ENCODE measurements at regions not wholly inside any gene's neighbourhood (a gene's known extent, or its start where the extent isn't known, plus 50 kb on each side); places are given as distances from the start of the nearest gene placed in this dataset.

DNA sequence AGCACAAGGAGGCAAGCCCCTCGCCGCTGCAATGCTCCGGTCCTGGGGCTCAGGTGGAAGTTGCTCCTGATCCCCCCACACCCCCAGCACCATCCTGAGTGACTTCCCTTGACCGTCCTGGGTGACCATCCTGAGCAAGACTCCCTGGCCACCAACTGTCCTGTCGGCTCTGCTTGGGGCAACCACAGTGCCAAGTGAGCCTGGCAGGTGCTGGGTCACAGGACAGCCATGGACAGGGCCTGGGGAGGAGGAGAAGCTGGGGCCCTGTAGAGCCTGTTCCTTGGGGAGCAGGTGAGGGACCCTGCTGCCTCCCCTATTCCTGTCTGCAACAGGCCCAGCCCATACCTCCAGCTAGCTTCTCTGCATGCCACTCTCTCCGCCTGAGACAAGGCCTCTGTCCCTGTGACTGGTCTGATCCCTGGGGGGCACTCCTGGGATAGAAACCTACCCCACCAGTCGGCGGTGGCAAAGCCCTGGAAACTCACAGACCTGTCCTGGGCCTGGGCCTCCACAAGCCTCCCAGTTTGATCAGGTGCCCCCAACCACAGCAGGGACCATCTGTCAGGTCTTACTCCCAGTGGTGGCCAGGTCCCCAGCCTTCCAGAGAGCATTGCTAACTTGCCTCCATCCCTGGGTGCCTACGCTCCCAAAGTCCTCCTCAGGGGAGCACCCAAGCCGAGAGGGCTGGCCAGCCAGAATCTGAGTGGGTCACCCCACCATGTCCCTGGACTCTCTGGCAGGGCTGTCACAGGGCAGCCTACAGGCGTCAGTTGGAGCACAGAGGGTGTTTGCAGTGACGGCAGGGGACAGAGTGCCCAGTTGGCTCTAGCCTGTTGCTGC lies 68.7 kb upstream of the WNT7B start:
- DNase-seq: no peak
- Histone ChIP-seq H2AFZ (no peak overlapping the region), H3K4me2 (no peak overlapping the region), H3K36me3 (ENCODE audit: low read depth) (no peaks in the 10 kb centered on the region), H3K27ac (no peak overlapping the region), H3F3A (ENCODE audit: insufficient read depth, low read depth) (peaks cover 14% of the 10 kb centered on the region; the same call in 1 of the 2 replicates), H3K4me3 (no peak overlapping the region), H3K79me2 (ENCODE audit: low read depth) (no peaks in the 10 kb centered on the region), H3K9me2 (ENCODE audit: insufficient read depth) (no peaks in the 10 kb centered on the region), H3K27me3 (ENCODE audit: insufficient read depth, low read depth) (no peaks in the 10 kb centered on the region), H4K20me1 (ENCODE audit: insufficient read depth) (no peaks in the 10 kb centered on the region), H3K9me3 (ENCODE audit: insufficient read depth, low read depth) (no peaks in the 10 kb centered on the region), H3K4me1 (replicated peaks; ENCODE audit: insufficient read depth) (no peaks in the 10 kb centered on the region)
- intact Hi-C loops (cut with micrococcal nuclease; ENCODE audit: unreplicated experiment): no loop called here
- CTCF ChIA-PET: no interaction called here
- POLR2A ChIA-PET (ENCODE audit: unreplicated experiment): no interaction called here
- no peak for TF ChIP-seq EZH2 (IDR thresholded peaks at IDR 0.05; ENCODE audit: low read depth)
- TF ChIP-seq, protein P1, sequence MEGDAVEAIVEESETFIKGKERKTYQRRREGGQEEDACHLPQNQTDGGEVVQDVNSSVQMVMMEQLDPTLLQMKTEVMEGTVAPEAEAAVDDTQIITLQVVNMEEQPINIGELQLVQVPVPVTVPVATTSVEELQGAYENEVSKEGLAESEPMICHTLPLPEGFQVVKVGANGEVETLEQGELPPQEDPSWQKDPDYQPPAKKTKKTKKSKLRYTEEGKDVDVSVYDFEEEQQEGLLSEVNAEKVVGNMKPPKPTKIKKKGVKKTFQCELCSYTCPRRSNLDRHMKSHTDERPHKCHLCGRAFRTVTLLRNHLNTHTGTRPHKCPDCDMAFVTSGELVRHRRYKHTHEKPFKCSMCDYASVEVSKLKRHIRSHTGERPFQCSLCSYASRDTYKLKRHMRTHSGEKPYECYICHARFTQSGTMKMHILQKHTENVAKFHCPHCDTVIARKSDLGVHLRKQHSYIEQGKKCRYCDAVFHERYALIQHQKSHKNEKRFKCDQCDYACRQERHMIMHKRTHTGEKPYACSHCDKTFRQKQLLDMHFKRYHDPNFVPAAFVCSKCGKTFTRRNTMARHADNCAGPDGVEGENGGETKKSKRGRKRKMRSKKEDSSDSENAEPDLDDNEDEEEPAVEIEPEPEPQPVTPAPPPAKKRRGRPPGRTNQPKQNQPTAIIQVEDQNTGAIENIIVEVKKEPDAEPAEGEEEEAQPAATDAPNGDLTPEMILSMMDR (conservative IDR thresholded peaks at IDR 0.05): no peak
- BruUV-seq (replicated peaks): no TSS peak

DNA sequence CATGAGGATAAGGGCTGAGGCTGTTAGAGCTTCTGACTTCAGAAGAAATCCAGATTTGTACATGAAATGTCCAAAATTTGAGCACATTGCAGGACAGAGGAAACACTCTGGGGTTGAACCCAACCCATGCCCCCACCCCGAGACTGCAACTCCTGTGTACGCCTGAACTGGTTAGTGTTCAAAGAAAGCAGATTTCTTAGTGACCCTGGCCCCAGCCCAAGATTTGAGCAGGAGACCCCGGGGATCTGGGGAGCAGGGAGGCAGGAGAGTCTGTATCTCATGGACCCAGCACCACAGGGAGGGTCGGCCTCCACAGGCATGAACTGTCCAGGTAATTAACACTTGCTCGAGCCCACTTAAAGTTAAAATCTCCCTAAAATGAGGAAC lies 69.3 kb upstream of the WNT7B start:
- Histone ChIP-seq H3K9me3 (ENCODE audit: insufficient read depth, low read depth) (no peaks in the 10 kb centered on the region), H3K27me3 (ENCODE audit: insufficient read depth, low read depth) (no peaks in the 10 kb centered on the region), H3K79me2 (ENCODE audit: low read depth) (no peaks in the 10 kb centered on the region), H3K27ac (no peak overlapping the region), H3F3A (ENCODE audit: insufficient read depth, low read depth) (peaks cover 11% of the 10 kb centered on the region; the same call in 1 of the 2 replicates), H3K9me2 (ENCODE audit: insufficient read depth) (no peaks in the 10 kb centered on the region), H3K4me3 (no peak overlapping the region), H3K4me2 (no peak overlapping the region), H4K20me1 (ENCODE audit: insufficient read depth) (no peaks in the 10 kb centered on the region), H2AFZ (no peak overlapping the region), H3K4me1 (replicated peaks; ENCODE audit: insufficient read depth) (peaks cover under 1% of the 10 kb centered on the region; the same call in 1 of the 2 replicates), H3K36me3 (ENCODE audit: low read depth) (no peaks in the 10 kb centered on the region)
- intact Hi-C loops (cut with micrococcal nuclease; ENCODE audit: unreplicated experiment): no loop called here
- CTCF ChIA-PET: no interaction called here
- TF ChIP-seq, protein P1 (conservative IDR thresholded peaks at IDR 0.05): no peak
- no peak for TF ChIP-seq EZH2 (IDR thresholded peaks at IDR 0.05; ENCODE audit: low read depth)
- POLR2A ChIA-PET (ENCODE audit: unreplicated experiment): no interaction called here
- no TSS peak for BruUV-seq (replicated peaks)
- no peak for DNase-seq

DNA sequence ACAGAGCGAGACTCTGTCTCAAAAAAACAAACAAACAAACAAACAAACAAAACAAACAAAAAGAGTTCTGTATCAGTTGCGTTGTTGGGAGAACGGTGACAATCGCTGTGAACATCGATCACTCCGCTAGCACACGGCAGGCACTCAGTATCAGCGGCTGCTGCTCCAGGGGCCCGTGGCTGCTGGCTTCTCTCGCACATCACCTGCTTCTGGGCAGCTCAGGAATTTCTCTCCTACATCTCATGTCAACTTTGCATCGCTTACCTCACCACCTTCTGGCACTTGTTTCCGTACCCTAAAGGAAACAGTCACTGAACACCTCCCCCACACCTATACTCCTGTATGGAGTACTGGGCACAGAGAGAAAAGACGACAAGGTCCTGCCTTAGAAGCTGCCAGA lies 70.3 kb upstream of the WNT7B start:
- H3K4me3 ChIP-seq: no peak overlapping the region
- CTCF ChIA-PET: no interaction called here
- H3K4me2 ChIP-seq: no peak overlapping the region
- no peaks in the 10 kb centered on the region for H3K36me3 ChIP-seq (ENCODE audit: low read depth)
- H3K27ac ChIP-seq: no peak overlapping the region
- intact Hi-C loops (cut with micrococcal nuclease; ENCODE audit: unreplicated experiment): no loop called here
- H3K9me3 ChIP-seq (ENCODE audit: insufficient read depth, low read depth): no peaks in the 10 kb centered on the region
- no peaks in the 10 kb centered on the region for H3K9me2 ChIP-seq (ENCODE audit: insufficient read depth)
- DNase-seq: no peak
- no peaks in the 10 kb centered on the region for H3K27me3 ChIP-seq (ENCODE audit: insufficient read depth, low read depth)
- no peaks in the 10 kb centered on the region for H4K20me1 ChIP-seq (ENCODE audit: insufficient read depth)
- H3K4me1 ChIP-seq (replicated peaks; ENCODE audit: insufficient read depth): peaks cover 10% of the 10 kb centered on the region
- POLR2A ChIA-PET (ENCODE audit: unreplicated experiment): no interaction called here
- TF ChIP-seq, protein P1 (conservative IDR thresholded peaks at IDR 0.05): no peak
- no peak for TF ChIP-seq EZH2 (IDR thresholded peaks at IDR 0.05; ENCODE audit: low read depth)
- BruUV-seq (replicated peaks): no TSS peak
- H2AFZ ChIP-seq: no peak overlapping the region
- H3F3A ChIP-seq (ENCODE audit: insufficient read depth, low read depth): peaks cover 11% of the 10 kb centered on the region; the same call in 1 of the 2 replicates
- H3K79me2 ChIP-seq (ENCODE audit: low read depth): no peaks in the 10 kb centered on the region
